ENCODE measurements at regions not wholly inside any gene's neighbourhood (a gene's known extent, or its start where the extent isn't known, plus 50 kb on each side); places are given as distances from the start of the nearest gene placed in this dataset.
"Not testable (repeated sequence)": the region's sequence is repeated elsewhere in the genome, so short reads cannot be mapped to it uniquely, and the experiment has no call there.

- DNase-seq: no peak
These were observed 100.2 kb upstream of the RAI14 start for GRCh38 chr5:34555699-34556508.

- no peak for DNase-seq
These were observed 99.7 kb upstream of the RAI14 start for GRCh38 chr5:34556509-34556782.

- not testable (repeated sequence) for DNase-seq
These were observed 94.5 kb upstream of the RAI14 start for GRCh38 chr5:34561581-34561980.

GRCh38 chr5:34562791-34563190 lies 93.3 kb upstream of the RAI14 start:
- DNase-seq: no peak

GRCh38 chr5:34563269-34563668 lies 92.9 kb upstream of the RAI14 start:
- DNase-seq: no peak

GRCh38 chr5:34563931-34564709 lies 92.0 kb upstream of the RAI14 start:
- no peak for DNase-seq

- DNase-seq: no peak
These were observed 91.4 kb upstream of the RAI14 start for GRCh38 chr5:34564710-34565235.

- DNase-seq: no peak
These were observed 86.0 kb upstream of the RAI14 start for GRCh38 chr5:34570143-34570542.

- no peak for DNase-seq
These were observed 85.1 kb upstream of the RAI14 start for GRCh38 chr5:34570721-34571676.

- no peak for DNase-seq
These were observed 84.5 kb upstream of the RAI14 start for GRCh38 chr5:34571677-34572041.

GRCh38 chr5:34574936-34575467 lies 81.1 kb upstream of the RAI14 start:
- DNase-seq: no peak

GRCh38 chr5:34576891-34577666 lies 79.0 kb upstream of the RAI14 start:
- no peak for DNase-seq

- DNase-seq: no peak
These were observed 77.2 kb upstream of the RAI14 start for GRCh38 chr5:34578962-34579361.

- no peak for DNase-seq
These were observed 75.1 kb upstream of the RAI14 start for GRCh38 chr5:34580983-34581382.

- no peak for DNase-seq
These were observed 73.8 kb upstream of the RAI14 start for GRCh38 chr5:34582371-34582770.

- no peak for DNase-seq
These were observed 73.0 kb upstream of the RAI14 start for GRCh38 chr5:34583167-34583566.

GRCh38 chr5:34584165-34584564 lies 72.0 kb upstream of the RAI14 start:
- no peak for DNase-seq

GRCh38 chr5:34585601-34586104 lies 70.5 kb upstream of the RAI14 start:
- DNase-seq: no peak

- no peak for DNase-seq
These were observed 69.8 kb upstream of the RAI14 start for GRCh38 chr5:34586117-34586885.
